ENCODE measurements at regions not wholly inside any gene's neighbourhood (a gene's known extent, or its start where the extent isn't known, plus 50 kb on each side); places are given as distances from the start of the nearest gene placed in this dataset.

DNA sequence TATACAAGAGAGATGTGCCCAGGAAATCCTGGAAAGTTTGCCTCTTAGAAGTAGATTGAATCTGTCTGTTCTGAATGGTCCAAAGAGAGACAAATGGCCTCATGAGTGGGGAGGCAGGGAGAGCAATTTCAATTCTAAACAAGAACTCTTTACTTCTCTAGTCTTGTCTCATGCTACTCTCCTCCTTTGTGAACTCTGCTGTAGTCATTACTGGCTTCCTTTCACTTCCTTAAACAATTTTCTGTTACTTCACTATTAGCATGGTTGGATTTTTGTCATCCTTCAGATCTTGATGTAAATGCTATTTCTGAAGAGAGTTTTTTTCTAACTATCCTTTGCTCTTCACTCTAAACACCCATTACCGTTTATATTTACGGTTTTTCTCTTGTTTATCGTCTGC lies 54.0 kb upstream of the GRIN3A start:
- intact Hi-C loops (cut with micrococcal nuclease) = no loop called here
- Mint-ChIP-seq H3K4me1 (no peaks in the 10 kb centered on the region), H3K27ac (no peak overlapping the region), H3K9me3 (ENCODE audit: insufficient read depth) (no peaks in the 10 kb centered on the region), H3K4me3 (no peak overlapping the region), H3K27me3 (no peaks in the 10 kb centered on the region)
- Histone ChIP-seq H2AFZ (ENCODE audit: insufficient read depth, low read depth, low read length, poor library complexity, severe bottlenecking) (no peak overlapping the region), H3K9ac (ENCODE audit: low read length) (no peak overlapping the region), H3K9me3 (ENCODE audit: control extremely low read depth in 1 of 3, control insufficient read depth in 2 of 3, insufficient read depth in 1 of 3, low read length in 2 of 3) (no peaks in the 10 kb centered on the region), H4K20me1 (ENCODE audit: control insufficient read depth, insufficient read depth, low read length, poor library complexity, severe bottlenecking) (no peaks in the 10 kb centered on the region), H3K27me3 (replicated peaks in 1 of 4; ENCODE audit: control extremely low read depth in 1 of 4, control insufficient read depth in 3 of 4, insufficient read depth in 4 of 4, low read length in 3 of 4) (no peaks in the 10 kb centered on the region), H3K4me2 (replicated peaks; ENCODE audit: low read depth, low read length, poor library complexity, severe bottlenecking) (no peak overlapping the region), H3K79me2 (ENCODE audit: control insufficient read depth, insufficient read depth, low read length) (no peaks in the 10 kb centered on the region), H3K36me3 (replicated peaks in 1 of 2; ENCODE audit: control extremely low read depth in 1 of 2, control insufficient read depth in 1 of 2, extremely low read depth in 1 of 2, insufficient read depth in 2 of 2, low read length in 1 of 2) (no peaks in the 10 kb centered on the region), H3K27ac (ENCODE audit: low read length in 2 of 2) (no peak overlapping the region), H3K4me3 (ENCODE audit: control extremely low read depth in 1 of 5, extremely low read depth in 1 of 5, insufficient read depth in 1 of 5, low read depth in 2 of 5, low read length in 4 of 5) (no peak overlapping the region), H3K4me1 (ENCODE audit: control insufficient read depth in 2 of 2, insufficient read depth in 2 of 2, low read length in 2 of 2) (no peaks in the 10 kb centered on the region)
- no CpG with 5 or more reads among the region's 3 CpGs for WGBS (ENCODE audit: insufficient coverage)
- CTCF ChIA-PET = no interaction called here
- no peak for DNase-seq
- no peak for ATAC-seq (ENCODE audit: low read depth)
- TF ChIP-seq EZH2 (IDR thresholded peaks at IDR 0.05; ENCODE audit: borderline replicate concordance, insufficient read depth, low read depth, low read length, poor library complexity, severe bottlenecking) = no peak
- TF ChIP-seq, protein P1, sequence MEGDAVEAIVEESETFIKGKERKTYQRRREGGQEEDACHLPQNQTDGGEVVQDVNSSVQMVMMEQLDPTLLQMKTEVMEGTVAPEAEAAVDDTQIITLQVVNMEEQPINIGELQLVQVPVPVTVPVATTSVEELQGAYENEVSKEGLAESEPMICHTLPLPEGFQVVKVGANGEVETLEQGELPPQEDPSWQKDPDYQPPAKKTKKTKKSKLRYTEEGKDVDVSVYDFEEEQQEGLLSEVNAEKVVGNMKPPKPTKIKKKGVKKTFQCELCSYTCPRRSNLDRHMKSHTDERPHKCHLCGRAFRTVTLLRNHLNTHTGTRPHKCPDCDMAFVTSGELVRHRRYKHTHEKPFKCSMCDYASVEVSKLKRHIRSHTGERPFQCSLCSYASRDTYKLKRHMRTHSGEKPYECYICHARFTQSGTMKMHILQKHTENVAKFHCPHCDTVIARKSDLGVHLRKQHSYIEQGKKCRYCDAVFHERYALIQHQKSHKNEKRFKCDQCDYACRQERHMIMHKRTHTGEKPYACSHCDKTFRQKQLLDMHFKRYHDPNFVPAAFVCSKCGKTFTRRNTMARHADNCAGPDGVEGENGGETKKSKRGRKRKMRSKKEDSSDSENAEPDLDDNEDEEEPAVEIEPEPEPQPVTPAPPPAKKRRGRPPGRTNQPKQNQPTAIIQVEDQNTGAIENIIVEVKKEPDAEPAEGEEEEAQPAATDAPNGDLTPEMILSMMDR (IDR thresholded peaks at IDR 0.05) = no peak
- POLR2A ChIA-PET = no interaction called here

DNA sequence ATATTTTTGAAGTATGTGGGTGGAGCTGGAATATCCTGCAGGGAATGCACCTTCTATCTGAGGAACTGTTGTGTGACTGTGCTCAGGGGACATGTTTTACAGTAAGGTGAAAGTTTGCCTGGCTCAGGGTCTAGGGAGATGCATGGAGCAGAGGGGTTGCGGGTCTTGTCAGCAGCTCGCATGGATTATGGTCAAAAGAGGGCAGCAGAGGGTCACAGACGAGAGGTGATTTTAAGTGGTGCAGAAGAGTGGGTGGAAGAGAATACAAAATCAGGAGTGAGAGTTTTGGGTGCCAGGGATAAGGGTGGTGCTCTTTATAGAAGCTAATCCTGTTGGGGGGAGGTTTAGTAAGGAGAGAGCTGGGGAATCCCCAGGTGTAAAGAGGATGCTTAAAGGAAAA lies 53.5 kb upstream of the GRIN3A start:
- Histone ChIP-seq H4K20me1 (ENCODE audit: control insufficient read depth, insufficient read depth, low read length, poor library complexity, severe bottlenecking) (no peaks in the 10 kb centered on the region), H3K4me3 (ENCODE audit: control extremely low read depth in 1 of 5, extremely low read depth in 1 of 5, insufficient read depth in 1 of 5, low read depth in 2 of 5, low read length in 4 of 5) (no peak overlapping the region), H3K9ac (ENCODE audit: low read length) (no peak overlapping the region), H3K9me3 (ENCODE audit: control extremely low read depth in 1 of 3, control insufficient read depth in 2 of 3, insufficient read depth in 1 of 3, low read length in 2 of 3) (no peaks in the 10 kb centered on the region), H2AFZ (ENCODE audit: insufficient read depth, low read depth, low read length, poor library complexity, severe bottlenecking) (no peak overlapping the region), H3K79me2 (ENCODE audit: control insufficient read depth, insufficient read depth, low read length) (no peaks in the 10 kb centered on the region), H3K27ac (ENCODE audit: low read length in 2 of 2) (no peak overlapping the region), H3K27me3 (replicated peaks in 1 of 4; ENCODE audit: control extremely low read depth in 1 of 4, control insufficient read depth in 3 of 4, insufficient read depth in 4 of 4, low read length in 3 of 4) (no peaks in the 10 kb centered on the region), H3K4me1 (ENCODE audit: control insufficient read depth in 2 of 2, insufficient read depth in 2 of 2, low read length in 2 of 2) (no peaks in the 10 kb centered on the region), H3K36me3 (replicated peaks in 1 of 2; ENCODE audit: control extremely low read depth in 1 of 2, control insufficient read depth in 1 of 2, extremely low read depth in 1 of 2, insufficient read depth in 2 of 2, low read length in 1 of 2) (no peaks in the 10 kb centered on the region), H3K4me2 (replicated peaks; ENCODE audit: low read depth, low read length, poor library complexity, severe bottlenecking) (no peak overlapping the region)
- ChIA-PET POLR2A (no interaction called here), CTCF (no interaction called here)
- ATAC-seq (ENCODE audit: low read depth) = no peak
- Mint-ChIP-seq H3K4me3 (no peak overlapping the region), H3K27me3 (no peaks in the 10 kb centered on the region), H3K4me1 (no peaks in the 10 kb centered on the region), H3K9me3 (ENCODE audit: insufficient read depth) (no peaks in the 10 kb centered on the region), H3K27ac (no peak overlapping the region)
- no peak for DNase-seq
- TF ChIP-seq, protein P1 (IDR thresholded peaks at IDR 0.05) = no peak
- TF ChIP-seq EZH2 (IDR thresholded peaks at IDR 0.05; ENCODE audit: borderline replicate concordance, insufficient read depth, low read depth, low read length, poor library complexity, severe bottlenecking) = no peak
- WGBS (ENCODE audit: insufficient coverage) = 17% methylated on average over 3 of the region's 3 CpGs
- intact Hi-C loops (cut with micrococcal nuclease) = no loop called here

Data from B cell (primary cell).